GM12865 (cell line): ENCODE measurements at regions not wholly inside any gene's neighbourhood (a gene's known extent, or its start where the extent isn't known, plus 50 kb on each side); places are given as distances from the start of the nearest gene placed in this dataset.

Source experiments
- DNase-seq: peaks from one replicate; pipeline ENCODE4 v3.0.0; 2010; ENCODE audit warnings: low read depth
- H3K4me3 ChIP-seq: 2 replicates; pipeline ENCODE4 v1.5.1; 2011; ENCODE audit warnings: mild to moderate bottlenecking, low read depth, low read length, control low read depth
- TF ChIP-seq, protein P1 (sequence below): IDR thresholded peaks from 2 replicates; pipeline ENCODE4 v1.5.1; 2011; ENCODE audit warnings: low read length, control low read depth, low read depth, inconsistent platforms; ENCODE audit not compliant: insufficient read depth; ENCODE audit errors: missing control alignments

DNA sequence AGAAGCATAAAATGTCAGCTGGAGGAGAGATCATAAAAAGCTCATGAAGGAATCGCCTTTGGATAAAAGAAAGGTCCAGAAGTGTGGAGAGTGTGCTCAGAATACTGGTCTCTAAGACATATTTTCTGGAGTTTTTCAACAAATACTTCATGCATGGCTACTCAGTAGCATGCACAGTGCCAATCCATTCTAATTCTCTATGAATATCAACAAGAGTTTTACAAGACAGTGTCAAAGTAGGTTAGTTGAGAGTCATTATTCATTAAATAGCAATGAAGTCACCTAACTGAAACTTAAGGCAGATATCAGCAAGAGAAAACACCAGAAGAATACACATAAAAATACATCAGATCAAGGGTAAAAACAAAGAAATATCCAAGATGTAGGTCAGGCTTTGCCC, 1243.2 kb upstream of the SLC10A2 start:
- no peak overlapping the region for H3K4me3 ChIP-seq
- TF ChIP-seq, protein P1, sequence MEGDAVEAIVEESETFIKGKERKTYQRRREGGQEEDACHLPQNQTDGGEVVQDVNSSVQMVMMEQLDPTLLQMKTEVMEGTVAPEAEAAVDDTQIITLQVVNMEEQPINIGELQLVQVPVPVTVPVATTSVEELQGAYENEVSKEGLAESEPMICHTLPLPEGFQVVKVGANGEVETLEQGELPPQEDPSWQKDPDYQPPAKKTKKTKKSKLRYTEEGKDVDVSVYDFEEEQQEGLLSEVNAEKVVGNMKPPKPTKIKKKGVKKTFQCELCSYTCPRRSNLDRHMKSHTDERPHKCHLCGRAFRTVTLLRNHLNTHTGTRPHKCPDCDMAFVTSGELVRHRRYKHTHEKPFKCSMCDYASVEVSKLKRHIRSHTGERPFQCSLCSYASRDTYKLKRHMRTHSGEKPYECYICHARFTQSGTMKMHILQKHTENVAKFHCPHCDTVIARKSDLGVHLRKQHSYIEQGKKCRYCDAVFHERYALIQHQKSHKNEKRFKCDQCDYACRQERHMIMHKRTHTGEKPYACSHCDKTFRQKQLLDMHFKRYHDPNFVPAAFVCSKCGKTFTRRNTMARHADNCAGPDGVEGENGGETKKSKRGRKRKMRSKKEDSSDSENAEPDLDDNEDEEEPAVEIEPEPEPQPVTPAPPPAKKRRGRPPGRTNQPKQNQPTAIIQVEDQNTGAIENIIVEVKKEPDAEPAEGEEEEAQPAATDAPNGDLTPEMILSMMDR: no peak
- DNase-seq: no peak

DNA sequence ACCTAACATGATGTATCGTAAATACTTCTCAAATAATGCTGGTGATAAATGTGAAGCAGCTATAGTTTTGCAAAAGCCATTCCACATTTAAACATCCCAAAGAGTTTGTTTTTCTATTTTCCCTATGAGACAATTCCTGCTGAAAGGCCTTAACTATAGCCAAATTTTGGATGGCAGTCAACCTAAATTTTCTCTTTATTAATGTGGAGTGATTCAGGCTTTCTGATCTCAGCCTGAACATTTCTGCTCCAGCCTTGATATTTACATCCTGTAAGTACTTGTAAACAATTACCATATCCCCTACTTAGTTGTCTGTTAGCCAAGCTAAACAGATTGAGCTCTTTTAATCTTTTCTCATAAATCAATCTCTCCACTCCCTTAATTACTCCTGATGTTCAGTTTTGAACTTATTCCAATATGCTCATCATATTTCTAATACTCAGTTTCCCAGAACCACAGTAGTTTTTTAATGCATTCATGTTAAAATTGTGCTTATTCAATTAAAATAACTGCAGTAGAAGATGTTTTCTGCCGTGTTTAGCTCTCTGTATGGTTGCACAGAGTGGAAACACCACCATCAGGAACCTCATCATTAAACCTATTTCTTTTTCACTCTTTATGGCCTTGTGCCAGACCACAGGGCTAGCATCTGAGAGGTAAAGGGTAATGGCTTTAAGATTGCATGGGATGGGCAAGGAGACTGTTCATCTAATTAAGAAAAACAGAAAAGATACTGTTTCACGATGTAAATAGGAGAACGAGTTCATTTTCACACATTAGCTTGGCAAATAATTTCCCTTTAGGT, 1235.2 kb upstream of the SLC10A2 start:
- H3K4me3 ChIP-seq: no peak overlapping the region
- no peak for DNase-seq
- TF ChIP-seq, protein P1: no peak

DNA sequence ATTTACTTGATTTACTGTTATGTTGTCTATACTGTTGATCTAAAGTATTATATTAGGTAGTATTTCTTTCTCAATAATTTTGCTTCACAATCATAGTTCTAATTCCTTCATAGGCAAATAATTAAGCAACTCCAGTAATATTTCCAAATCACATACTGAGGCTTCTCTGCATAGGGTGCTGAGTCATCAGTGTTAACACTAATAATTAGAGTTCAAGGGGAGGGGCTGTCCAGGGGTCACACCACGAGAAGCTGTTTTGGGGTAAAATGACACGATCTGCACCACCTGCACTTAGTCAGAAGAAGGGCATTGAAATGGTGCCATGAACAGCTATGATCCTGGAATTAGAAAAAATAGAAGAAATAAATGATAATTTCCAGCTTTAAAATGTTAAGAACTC, 1230.9 kb upstream of the SLC10A2 start:
- TF ChIP-seq, protein P1: no peak
- no peak overlapping the region for H3K4me3 ChIP-seq
- no peak for DNase-seq

DNA sequence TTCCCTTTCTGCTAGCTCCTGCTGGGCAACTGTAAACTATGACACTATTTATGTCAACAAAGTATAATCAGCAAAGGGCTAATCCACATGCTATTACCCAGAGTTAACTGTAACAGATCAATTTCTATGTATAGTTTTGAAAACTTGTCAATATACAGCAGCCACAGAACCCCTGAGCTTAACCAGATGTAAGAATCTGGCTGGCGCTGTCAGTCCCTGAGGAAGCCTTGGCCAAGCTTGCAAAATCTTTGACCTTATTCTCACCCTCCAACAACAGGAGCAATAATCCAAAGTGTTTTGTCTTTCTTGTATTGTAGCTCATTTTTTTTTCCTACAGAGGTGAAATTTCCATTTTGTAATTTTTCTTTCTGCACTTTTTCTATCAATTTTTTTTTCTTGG, 1230.1 kb upstream of the SLC10A2 start:
- TF ChIP-seq, protein P1: no peak
- no peak for DNase-seq
- H3K4me3 ChIP-seq: no peak overlapping the region

DNA sequence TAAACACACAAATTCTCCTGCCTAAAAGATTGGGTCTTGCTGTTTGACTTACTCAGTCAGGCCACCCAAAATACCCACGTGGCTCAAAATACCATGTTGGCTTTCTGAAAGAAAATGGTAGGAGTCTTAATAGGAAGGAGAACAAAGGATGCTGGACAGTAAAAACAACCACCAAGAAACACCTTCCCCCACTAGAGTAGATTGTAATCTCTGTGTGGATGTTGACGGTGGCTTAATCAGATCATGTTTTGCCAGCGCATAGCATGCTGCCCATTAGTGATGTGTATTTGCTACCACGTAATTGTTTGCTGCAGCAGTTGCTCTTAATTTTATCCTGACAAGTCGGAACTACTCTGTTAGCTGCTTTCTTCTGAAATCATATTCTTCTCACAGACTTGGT, 1229.3 kb upstream of the SLC10A2 start:
- no peak for DNase-seq
- H3K4me3 ChIP-seq: no peak overlapping the region
- TF ChIP-seq, protein P1: no peak

DNA sequence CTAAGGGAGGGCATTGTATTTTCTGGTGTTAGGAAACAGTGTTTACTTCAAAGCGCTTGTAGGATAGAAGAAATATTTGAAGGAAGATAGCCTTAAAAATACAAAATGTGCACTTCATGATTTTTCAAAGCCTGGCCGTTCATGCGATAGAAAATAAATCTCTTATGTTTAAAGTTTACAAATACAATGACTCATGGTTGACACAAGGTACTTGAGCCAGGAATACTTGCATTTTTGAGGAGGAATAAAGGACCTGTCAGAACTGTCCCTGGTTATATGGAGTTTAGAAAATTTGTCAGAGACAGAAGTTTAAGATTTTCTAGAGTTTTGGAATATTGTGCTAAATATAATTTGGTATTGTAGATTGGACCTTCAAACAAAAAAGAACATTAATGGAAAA, 1223.2 kb upstream of the SLC10A2 start:
- DNase-seq: no peak
- TF ChIP-seq, protein P1: no peak
- H3K4me3 ChIP-seq: no peak overlapping the region

DNA sequence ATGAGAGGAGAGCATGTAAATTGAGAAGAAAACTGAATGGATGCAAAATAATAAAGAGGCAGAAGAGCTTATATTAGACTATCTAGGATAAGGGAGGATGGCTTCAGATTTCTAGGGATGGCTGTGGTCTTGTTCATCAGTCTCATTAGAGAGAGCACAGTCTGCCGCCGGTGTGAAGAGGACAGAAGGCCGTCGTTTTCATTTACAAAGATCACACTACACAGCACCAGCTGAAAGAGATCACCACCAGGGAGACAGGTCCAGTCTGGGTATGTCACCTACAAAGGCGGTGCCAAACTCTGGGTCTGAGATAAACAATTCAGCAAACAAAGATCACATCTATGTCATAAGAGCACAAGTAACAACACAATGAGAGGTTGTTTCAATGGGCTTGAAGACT, 1222.3 kb upstream of the SLC10A2 start:
- DNase-seq: no peak
- H3K4me3 ChIP-seq: no peak overlapping the region
- TF ChIP-seq, protein P1: no peak
